ENCODE measurements at regions not wholly inside any gene's neighbourhood (a gene's known extent, or its start where the extent isn't known, plus 50 kb on each side); places are given as distances from the start of the nearest gene placed in this dataset.

GRCh38 chr2:234669001-234669400 lies 172.1 kb upstream of the ARL4C start:
- WGBS (ENCODE audit: insufficient coverage) = 95% methylated on average over 2 of the region's 2 CpGs

GRCh38 chr2:234666911-234667310 lies 170.0 kb upstream of the ARL4C start:
- DNase-seq (no peak), ATAC-seq (no peak)
- H3K27me3 ChIP-seq (ENCODE audit: control insufficient read depth, insufficient read depth, low read length) = no peaks in the 10 kb centered on the region
- 100% methylated on average over 3 of the region's 3 CpGs for WGBS (ENCODE audit: insufficient coverage)
- Mint-ChIP-seq H3K27me3 (ENCODE audit: low read depth in 2 of 2) (peaks cover 0 to 5% of the 10 kb centered on the region in 2 donors), H3K4me3 (no peak overlapping the region), H3K9me3 (peaks cover 0 to 2% of the 10 kb centered on the region in 2 donors), H3K4me1 (no peaks in the 10 kb centered on the region), H3K36me3 (peaks cover 5% of the 10 kb centered on the region), H3K27ac (no peak overlapping the region)
- intact Hi-C loops (cut with micrococcal nuclease) = no loop called here
- H3K9me3 ChIP-seq (ENCODE audit: control insufficient read depth, insufficient read depth, low read length) = peaks cover 7% of the 10 kb centered on the region
- H3K36me3 ChIP-seq (ENCODE audit: control insufficient read depth, insufficient read depth, low read length) = no peaks in the 10 kb centered on the region
- no peak overlapping the region for H3K27ac ChIP-seq (ENCODE audit: low read length)
- H3K4me3 ChIP-seq (ENCODE audit: low read length) = no peak overlapping the region
- no peak for TF ChIP-seq CTCF (IDR thresholded peaks at IDR 0.05)
- no peaks in the 10 kb centered on the region for H3K4me1 ChIP-seq (ENCODE audit: control insufficient read depth, insufficient read depth, low read length)

More at GRCh38 chr2:234669001-234669400, 172.1 kb upstream of the ARL4C start:
- Histone ChIP-seq H3K4me3 (ENCODE audit: low read length) (no peak overlapping the region), H3K27me3 (ENCODE audit: control insufficient read depth, insufficient read depth, low read length) (no peaks in the 10 kb centered on the region), H3K9me3 (ENCODE audit: control insufficient read depth, insufficient read depth, low read length) (peaks cover 7% of the 10 kb centered on the region), H3K27ac (ENCODE audit: low read length) (no peak overlapping the region), H3K4me1 (ENCODE audit: control insufficient read depth, insufficient read depth, low read length) (no peaks in the 10 kb centered on the region), H3K36me3 (ENCODE audit: control insufficient read depth, insufficient read depth, low read length) (no peaks in the 10 kb centered on the region)
- Mint-ChIP-seq H3K4me3 (no peak overlapping the region), H3K27me3 (ENCODE audit: low read depth in 2 of 2) (peaks cover 3 to 9% of the 10 kb centered on the region in 2 donors), H3K27ac (no peak overlapping the region), H3K4me1 (no peaks in the 10 kb centered on the region), H3K36me3 (peaks cover 4% of the 10 kb centered on the region), H3K9me3 (no peaks in the 10 kb centered on the region)
- DNase-seq (no peak), ATAC-seq (no peak)
- TF ChIP-seq CTCF (IDR thresholded peaks at IDR 0.05) = no peak
- intact Hi-C loops (cut with micrococcal nuclease) = no loop called here

GRCh38 chr2:234665304-234665703 lies 168.4 kb upstream of the ARL4C start:
- Histone ChIP-seq H3K36me3 (ENCODE audit: control insufficient read depth, insufficient read depth, low read length) (no peaks in the 10 kb centered on the region), H3K27me3 (ENCODE audit: control insufficient read depth, insufficient read depth, low read length) (no peaks in the 10 kb centered on the region), H3K4me1 (ENCODE audit: control insufficient read depth, insufficient read depth, low read length) (no peaks in the 10 kb centered on the region), H3K27ac (ENCODE audit: low read length) (no peak overlapping the region), H3K4me3 (ENCODE audit: low read length) (no peak overlapping the region), H3K9me3 (ENCODE audit: control insufficient read depth, insufficient read depth, low read length) (peaks cover 7% of the 10 kb centered on the region)
- no peaks in the 10 kb centered on the region for H3K4me1 Mint-ChIP-seq
- no peak for TF ChIP-seq CTCF (IDR thresholded peaks at IDR 0.05)
- no peak overlapping the region for H3K4me3 Mint-ChIP-seq
- no peak for DNase-seq
- H3K36me3 Mint-ChIP-seq = peaks cover 5% of the 10 kb centered on the region
- ATAC-seq = no peak
- H3K9me3 Mint-ChIP-seq = peaks cover 0 to 2% of the 10 kb centered on the region in 2 donors
- no peak overlapping the region for H3K27ac Mint-ChIP-seq
- peaks cover 0 to 5% of the 10 kb centered on the region in 2 donors for H3K27me3 Mint-ChIP-seq (ENCODE audit: low read depth in 2 of 2)
- intact Hi-C loops (cut with micrococcal nuclease) = no loop called here
- WGBS (ENCODE audit: insufficient coverage) = 69% methylated on average over 1 of the region's 1 CpG

- H3K27ac Mint-ChIP-seq = no peak overlapping the region
- H3K4me3 Mint-ChIP-seq = no peak overlapping the region
- no peaks in the 10 kb centered on the region for H3K4me1 ChIP-seq (ENCODE audit: control insufficient read depth, insufficient read depth, low read length)
- no peaks in the 10 kb centered on the region for H3K36me3 ChIP-seq (ENCODE audit: control insufficient read depth, insufficient read depth, low read length)
- ATAC-seq (no peak), DNase-seq (no peak)
- H3K36me3 Mint-ChIP-seq = peaks cover 5% of the 10 kb centered on the region
- H3K4me3 ChIP-seq (ENCODE audit: low read length) = no peak overlapping the region
- TF ChIP-seq CTCF (IDR thresholded peaks at IDR 0.05) = no peak
- no peaks in the 10 kb centered on the region for H3K4me1 Mint-ChIP-seq
- H3K27me3 Mint-ChIP-seq (ENCODE audit: low read depth in 2 of 2) = peaks cover 6 to 7% of the 10 kb centered on the region in 2 donors
- H3K9me3 Mint-ChIP-seq = peaks cover 2% of the 10 kb centered on the region in 2 donors
- intact Hi-C loops (cut with micrococcal nuclease) = no loop called here
- WGBS (ENCODE audit: insufficient coverage) = 48% methylated on average over 1 of the region's 2 CpGs
- no peak overlapping the region for H3K27ac ChIP-seq (ENCODE audit: low read length)
- H3K27me3 ChIP-seq (ENCODE audit: control insufficient read depth, insufficient read depth, low read length) = no peaks in the 10 kb centered on the region
- peaks cover 7% of the 10 kb centered on the region for H3K9me3 ChIP-seq (ENCODE audit: control insufficient read depth, insufficient read depth, low read length)
These were observed 165.0 kb upstream of the ARL4C start for GRCh38 chr2:234661849-234662248.

Measured in natural killer cell (primary cell).